RWPE2 (cell line): ENCODE measurements at regions not wholly inside any gene's neighbourhood (a gene's known extent, or its start where the extent isn't known, plus 50 kb on each side); places are given as distances from the start of the nearest gene placed in this dataset.

Experiments used
- ATAC-seq: fragments of 200-7000 bp; cut with Tn5 transposase; 3 replicates; pipeline ENCODE4 v1.9.1; 2021; ENCODE audit warnings: low read depth
- DNase-seq: peaks from one replicate; pipeline ENCODE4 v3.0.0-alpha.2; 2020; ENCODE audit warnings: low spot score
- H3K27ac ChIP-seq: fragments of 450-650 bp; 2 replicates; pipeline ENCODE4 v1.5.1; 2017; ENCODE audit warnings: mild to moderate bottlenecking; ENCODE audit not compliant: poor library complexity, severe bottlenecking
- H3K27me3 ChIP-seq: fragments of 250-450 bp; sonication (Bioruptor Pico); 2 replicates; pipeline ENCODE4 v1.5.1; 2021; ENCODE audit warnings: mild to moderate bottlenecking, moderate library complexity; ENCODE audit not compliant: insufficient read depth, poor library complexity, severe bottlenecking
- H3K36me3 ChIP-seq: fragments of 250-450 bp; sonication (Bioruptor Pico); 2 replicates; pipeline ENCODE4 v1.5.1; 2020; ENCODE audit warnings: low read depth, mild to moderate bottlenecking, moderate library complexity
- H3K4me1 ChIP-seq: fragments of 250-450 bp; sonication (Bioruptor Pico); 2 replicates; pipeline ENCODE4 v1.5.1; 2021; ENCODE audit warnings: mild to moderate bottlenecking, moderate library complexity; ENCODE audit not compliant: insufficient read depth, poor library complexity, severe bottlenecking
- H3K4me3 ChIP-seq: fragments of 250-450 bp; sonication (Bioruptor Pico); 2 replicates; pipeline ENCODE4 v1.5.1; 2021; ENCODE audit warnings: mild to moderate bottlenecking, moderate library complexity; ENCODE audit not compliant: severe bottlenecking
- H3K9me3 ChIP-seq: fragments of 250-450 bp; sonication (Bioruptor Pico); 2 replicates; pipeline ENCODE4 v1.5.1; 2021; ENCODE audit warnings: mild to moderate bottlenecking, moderate library complexity; ENCODE audit not compliant: severe bottlenecking
- TF ChIP-seq, protein P1 (sequence below): fragments of 450-650 bp; IDR thresholded peaks from one replicate; pipeline ENCODE4 v1.5.1; 2017; ENCODE audit warnings: mild to moderate bottlenecking, moderate library complexity; ENCODE audit not compliant: poor library complexity, severe bottlenecking

DNA sequence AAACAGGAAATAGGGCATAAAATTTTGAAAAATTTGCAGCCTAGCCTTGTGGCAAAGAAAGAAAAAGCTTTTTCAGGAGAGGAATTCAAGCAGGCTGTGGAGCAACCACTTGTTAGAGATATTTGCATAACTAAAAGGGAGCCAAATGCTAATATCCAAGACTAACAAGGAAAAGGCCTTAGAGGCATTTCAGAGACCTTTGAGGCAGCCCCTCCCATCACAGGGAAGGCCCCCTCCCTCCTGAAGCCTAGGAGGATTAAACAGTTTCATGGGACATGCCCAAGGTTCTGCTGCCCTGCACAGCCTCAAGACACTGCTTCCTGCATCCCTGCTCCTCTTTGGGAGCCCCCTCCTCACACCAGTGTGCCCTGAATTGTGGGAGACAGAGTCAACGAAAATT is 275.4 kb upstream of the SFRP2 start:
- Histone ChIP-seq H3K27ac (no peak overlapping the region), H3K9me3 (peaks cover 2% of the 10 kb centered on the region), H3K4me1 (no peaks in the 10 kb centered on the region), H3K4me3 (no peak overlapping the region), H3K27me3 (no peaks in the 10 kb centered on the region), H3K36me3 (no peaks in the 10 kb centered on the region)
- ATAC-seq (no peak), DNase-seq (no peak)
- TF ChIP-seq, protein P1, sequence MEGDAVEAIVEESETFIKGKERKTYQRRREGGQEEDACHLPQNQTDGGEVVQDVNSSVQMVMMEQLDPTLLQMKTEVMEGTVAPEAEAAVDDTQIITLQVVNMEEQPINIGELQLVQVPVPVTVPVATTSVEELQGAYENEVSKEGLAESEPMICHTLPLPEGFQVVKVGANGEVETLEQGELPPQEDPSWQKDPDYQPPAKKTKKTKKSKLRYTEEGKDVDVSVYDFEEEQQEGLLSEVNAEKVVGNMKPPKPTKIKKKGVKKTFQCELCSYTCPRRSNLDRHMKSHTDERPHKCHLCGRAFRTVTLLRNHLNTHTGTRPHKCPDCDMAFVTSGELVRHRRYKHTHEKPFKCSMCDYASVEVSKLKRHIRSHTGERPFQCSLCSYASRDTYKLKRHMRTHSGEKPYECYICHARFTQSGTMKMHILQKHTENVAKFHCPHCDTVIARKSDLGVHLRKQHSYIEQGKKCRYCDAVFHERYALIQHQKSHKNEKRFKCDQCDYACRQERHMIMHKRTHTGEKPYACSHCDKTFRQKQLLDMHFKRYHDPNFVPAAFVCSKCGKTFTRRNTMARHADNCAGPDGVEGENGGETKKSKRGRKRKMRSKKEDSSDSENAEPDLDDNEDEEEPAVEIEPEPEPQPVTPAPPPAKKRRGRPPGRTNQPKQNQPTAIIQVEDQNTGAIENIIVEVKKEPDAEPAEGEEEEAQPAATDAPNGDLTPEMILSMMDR, result no peak

DNA sequence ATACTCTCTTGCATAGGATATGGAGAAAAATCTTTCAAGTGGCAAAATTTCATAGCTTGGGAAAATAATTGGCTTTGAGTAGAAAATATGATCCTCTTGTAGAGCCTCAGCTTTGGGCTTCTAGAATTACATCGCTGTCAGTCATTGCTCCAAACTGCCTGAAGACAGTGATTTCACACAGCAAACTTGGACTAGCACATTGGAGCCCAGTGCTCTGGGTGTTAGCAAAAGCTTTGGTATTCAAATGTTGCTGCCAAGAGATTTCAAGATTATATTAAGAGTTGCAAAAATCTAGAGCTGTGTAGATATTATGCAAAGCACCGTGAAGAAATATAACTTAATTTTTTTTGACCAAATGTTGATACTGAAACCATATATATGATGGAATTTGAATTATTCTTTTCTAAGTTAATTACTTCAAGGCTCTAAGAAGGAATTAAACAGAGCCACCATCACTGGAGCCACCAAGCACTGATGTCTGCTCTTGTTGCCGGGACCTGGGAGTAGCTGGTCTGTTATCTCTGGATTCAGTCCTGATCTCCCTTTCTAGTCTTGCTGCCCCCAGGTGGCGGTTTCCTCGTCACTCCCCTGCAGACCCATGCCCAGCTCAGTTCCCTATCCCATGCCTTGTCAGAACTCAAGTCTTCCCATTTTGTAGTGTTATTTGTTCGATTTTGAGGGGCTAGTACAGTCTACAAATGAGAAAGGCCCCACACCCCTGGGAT is 260.7 kb upstream of the SFRP2 start:
- DNase-seq (no peak), ATAC-seq (peak; percentile 64)
- TF ChIP-seq, protein P1, result peak; percentile 21

DNA sequence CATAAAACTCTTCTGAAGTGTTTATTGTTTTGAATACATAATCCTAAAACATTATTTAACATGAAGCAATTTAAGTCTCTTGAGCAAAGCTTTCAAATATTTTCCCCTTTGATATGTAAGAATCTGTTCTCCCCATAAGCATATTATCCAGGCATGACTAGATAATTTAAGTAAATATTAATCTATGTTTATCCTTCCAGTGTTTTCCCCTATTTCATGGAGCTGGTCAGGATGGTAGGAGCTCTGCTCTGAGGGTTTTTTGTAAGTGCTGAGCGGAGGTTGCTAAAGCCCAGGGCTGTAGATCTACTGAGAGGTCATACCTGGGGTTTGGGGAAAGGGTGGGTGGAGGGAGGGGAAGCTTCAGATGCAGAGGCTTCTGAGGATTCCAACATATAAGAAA is 258.9 kb upstream of the SFRP2 start:
- ATAC-seq (no peak), DNase-seq (no peak)
- H3K36me3 ChIP-seq, result no peaks in the 10 kb centered on the region
- TF ChIP-seq, protein P1, result no peak
- no peaks in the 10 kb centered on the region for H3K27me3 ChIP-seq
- no peaks in the 10 kb centered on the region for H3K9me3 ChIP-seq
- H3K4me3 ChIP-seq, result no peak overlapping the region
- no peak overlapping the region for H3K27ac ChIP-seq
- no peaks in the 10 kb centered on the region for H3K4me1 ChIP-seq

More for the DNA sequence above, 260.7 kb upstream of the SFRP2 start:
- H3K4me1 ChIP-seq, result no peaks in the 10 kb centered on the region
- no peak overlapping the region for H3K4me3 ChIP-seq
- no peaks in the 10 kb centered on the region for H3K36me3 ChIP-seq
- H3K27me3 ChIP-seq, result no peaks in the 10 kb centered on the region
- no peaks in the 10 kb centered on the region for H3K9me3 ChIP-seq
- H3K27ac ChIP-seq, result no peak overlapping the region

DNA sequence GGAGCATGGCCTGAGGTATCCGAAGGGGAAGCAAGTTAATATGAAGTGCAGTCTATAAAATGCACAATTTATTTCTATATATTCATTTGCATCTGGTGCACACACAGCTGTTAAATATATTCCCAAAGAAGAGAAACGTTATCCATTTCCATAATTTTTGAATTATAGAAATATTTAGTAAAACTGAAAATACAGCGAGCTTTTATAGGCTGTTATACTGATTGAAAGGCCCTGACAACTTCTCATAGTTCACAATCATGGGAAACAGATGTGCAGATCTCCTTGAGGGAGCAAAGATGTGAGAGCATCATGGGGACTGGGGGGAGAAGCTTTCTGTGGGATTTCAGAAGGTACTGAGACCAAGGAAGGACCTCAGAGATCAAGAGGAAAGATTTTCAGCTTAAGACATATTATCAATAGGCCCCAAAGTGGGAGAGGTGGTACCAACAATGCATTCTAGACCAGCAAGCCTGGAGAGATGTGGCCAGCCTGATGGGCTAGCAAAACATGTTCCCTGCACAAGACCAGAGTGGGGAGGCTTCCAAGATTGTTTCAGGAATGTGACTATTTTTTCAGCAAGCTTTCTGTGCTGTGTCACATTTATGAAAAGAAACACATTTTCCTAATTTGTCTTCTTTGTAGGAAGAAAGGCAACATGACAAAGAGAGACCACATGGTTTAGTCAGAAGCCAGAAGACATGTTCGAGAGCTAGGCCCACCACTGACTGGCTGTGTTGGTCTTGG is 256.0 kb upstream of the SFRP2 start:
- ATAC-seq (no peak), DNase-seq (no peak)
- Histone ChIP-seq H3K9me3 (no peaks in the 10 kb centered on the region), H3K4me1 (no peaks in the 10 kb centered on the region), H3K4me3 (no peak overlapping the region), H3K36me3 (no peaks in the 10 kb centered on the region), H3K27me3 (no peaks in the 10 kb centered on the region), H3K27ac (no peak overlapping the region)
- TF ChIP-seq, protein P1, result no peak

DNA sequence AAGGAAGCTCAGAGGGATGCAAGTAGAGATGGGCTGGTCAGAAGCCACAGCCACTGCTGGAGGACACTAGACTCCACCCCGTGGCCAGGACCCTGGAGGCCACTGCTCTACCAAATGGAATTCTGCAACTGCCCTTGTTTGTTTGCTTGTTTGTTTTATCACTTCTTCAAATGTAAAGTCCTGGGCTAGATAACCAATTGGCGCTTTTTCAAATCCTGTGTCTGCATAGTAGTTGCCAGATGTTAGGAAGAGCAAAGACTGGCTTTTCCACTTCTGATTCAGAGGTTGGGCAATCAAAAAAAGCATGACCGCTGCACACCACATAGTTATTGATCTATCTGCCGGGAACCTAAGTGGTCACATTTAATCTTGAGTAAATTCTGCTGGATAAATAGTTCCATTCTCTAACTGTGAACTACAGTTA is 255.2 kb upstream of the SFRP2 start:
- Histone ChIP-seq H3K4me1 (no peaks in the 10 kb centered on the region), H3K4me3 (no peak overlapping the region), H3K36me3 (no peaks in the 10 kb centered on the region), H3K27me3 (no peaks in the 10 kb centered on the region), H3K27ac (no peak overlapping the region), H3K9me3 (no peaks in the 10 kb centered on the region)
- ATAC-seq (no peak), DNase-seq (no peak)
- TF ChIP-seq, protein P1, result no peak
